Endothelial cell of umbilical vein (primary cell): ENCODE measurements at regions not wholly inside any gene's neighbourhood (a gene's known extent, or its start where the extent isn't known, plus 50 kb on each side); places are given as distances from the start of the nearest gene placed in this dataset.

Experiments
- BruUV-seq: library from RNA; stranded (reverse); fragments of 400-500 nt; replicated peaks from 2 replicates; lab custom pipeline; 2021; lab: Mats Ljungman, UMichigan
- CTCF ChIA-PET: fragments of 300-600, 350-600 bp; sonication (Branson Sonifier 250); formaldehyde crosslinking; loops from one replicate; lab custom pipeline; 2021; ENCODE audit warnings: antibody characterized with exemption, inconsistent platforms; lab: Charles Lee
- POLR2A ChIA-PET: fragments of 300-600, 350-600 bp; sonication (Branson Sonifier 250); formaldehyde crosslinking; loops from one replicate; lab custom pipeline; 2021; ENCODE audit warnings: antibody characterized with exemption, inconsistent platforms; lab: Charles Lee
- DNase-seq: peaks from one replicate; pipeline ENCODE4 v3.0.0-alpha.2; 2011; ENCODE audit warnings: low read depth, low spot score
- FAIRE-seq: peaks from 2 replicates; lab custom pipeline; 2011; peaks lifted over from hg19 to GRCh38; lab: Jason Lieb, UNC
- H2AFZ ChIP-seq: 2 replicates; pipeline ENCODE4 v1.6.0; 2012; ENCODE audit warnings: low read depth, low read length, control low read depth, inconsistent platforms
- H3K27ac ChIP-seq: 2 replicates; pipeline ENCODE4 v1.5.1; 2011; ENCODE audit warnings: low read depth, mild to moderate bottlenecking, control low read depth, low read length, moderate library complexity; ENCODE audit not compliant: insufficient read depth
- H3K27me3 ChIP-seq, 2 experiments: 2 replicates each; pipeline versions ENCODE4 v1.6.0 to v1.6.1; 2011; ENCODE audit warnings: low read length in 2 of 2, mixed read lengths in 1 of 2; ENCODE audit not compliant: control insufficient read depth in 2 of 2, insufficient read depth in 2 of 2
- H3K36me3 ChIP-seq, 2 experiments: 2 replicates in 1 of 2; 3 replicates in 1 of 2; pipeline ENCODE4 v1.5.1; 2011; ENCODE audit warnings: low read length in 2 of 2, mild to moderate bottlenecking in 1 of 2, moderate library complexity in 1 of 2; ENCODE audit not compliant: control insufficient read depth in 2 of 2, insufficient read depth in 2 of 2; ENCODE audit errors: extremely low read depth in 1 of 2
- H3K4me1 ChIP-seq: 3 replicates; pipeline ENCODE4 v1.5.1; 2011; ENCODE audit warnings: mild to moderate bottlenecking, low read length; ENCODE audit not compliant: control insufficient read depth, insufficient read depth; ENCODE audit errors: extremely low read depth
- H3K4me2 ChIP-seq: 2 replicates; pipeline ENCODE4 v1.6.1; 2011; ENCODE audit warnings: low read length, control low read depth, mixed read lengths; ENCODE audit not compliant: insufficient read depth
- H3K4me3 ChIP-seq, 3 experiments: fragments of 200-600 bp in 1 of 3; sonication (generic), shearing (Covaris generic) in 1 of 3; replicated peaks in 1 of 3; 2 replicates each; pipeline ENCODE4 v1.5.1; 2011 to 2016; ENCODE audit warnings: control low read depth in 3 of 3, low read length in 3 of 3, mild to moderate bottlenecking in 2 of 3, inconsistent platforms in 1 of 3, low read depth in 1 of 3, moderate library complexity in 1 of 3; ENCODE audit not compliant: insufficient read depth in 1 of 3
- H3K79me2 ChIP-seq: 2 replicates; pipeline ENCODE4 v1.6.0; 2012; ENCODE audit warnings: low read length, inconsistent platforms; ENCODE audit not compliant: control insufficient read depth, insufficient read depth
- H3K9ac ChIP-seq: replicated peaks from 2 replicates; pipeline ENCODE3; 2011; ENCODE audit warnings: low read length, control low read depth; ENCODE audit not compliant: insufficient read depth; ENCODE audit errors: extremely low read depth
- H3K9me1 ChIP-seq: replicated peaks from 3 replicates; pipeline ENCODE4 v1.6.0; 2011; ENCODE audit warnings: mild to moderate bottlenecking, low read length; ENCODE audit not compliant: control insufficient read depth, insufficient read depth; ENCODE audit errors: extremely low read depth
- H3K9me3 ChIP-seq: replicated peaks from 2 replicates; pipeline ENCODE4 v1.5.1; 2012; ENCODE audit warnings: low read length, inconsistent platforms; ENCODE audit not compliant: control insufficient read depth, insufficient read depth
- H4K20me1 ChIP-seq: replicated peaks from 2 replicates; pipeline ENCODE3; 2011; ENCODE audit warnings: mild to moderate bottlenecking, low read length; ENCODE audit not compliant: control insufficient read depth, insufficient read depth; ENCODE audit errors: extremely low read depth
- CTCF ChIP-seq, 2 donors: IDR thresholded peaks; 1 replicate in 1 of 2; 2 replicates in 1 of 2; pipeline ENCODE4 v1.5.1; 2011; ENCODE audit warnings: low read length in 2 of 2, mild to moderate bottlenecking in 2 of 2, moderate library complexity in 2 of 2, control low read depth in 1 of 2, inconsistent platforms in 1 of 2, low read depth in 1 of 2; ENCODE audit not compliant: insufficient read depth in 1 of 2; ENCODE audit errors: extremely low read depth in 1 of 2
- EZH2 ChIP-seq: IDR thresholded peaks from 2 replicates; pipeline ENCODE4 v1.6.1; 2012; ENCODE audit warnings: borderline replicate concordance, low read depth, mild to moderate bottlenecking, moderate library complexity, low read length, inconsistent platforms; ENCODE audit not compliant: severe bottlenecking
- FOS ChIP-seq: IDR thresholded peaks from 2 replicates; pipeline ENCODE4 v1.6.1; 2011; ENCODE audit warnings: mild to moderate bottlenecking, low read length, moderate library complexity, borderline replicate concordance; ENCODE audit not compliant: insufficient read depth
- GATA2 ChIP-seq: IDR thresholded peaks from 2 replicates; pipeline ENCODE4 v1.7.0; 2011; ENCODE audit warnings: low read depth, mild to moderate bottlenecking, moderate library complexity, mixed read lengths, low read length; ENCODE audit not compliant: insufficient read length, insufficient read depth
- JUN ChIP-seq: IDR thresholded peaks from 2 replicates; pipeline ENCODE4 v1.6.1; 2011; ENCODE audit warnings: borderline replicate concordance, low read depth; ENCODE audit not compliant: insufficient read length, insufficient read depth
- MAX ChIP-seq: IDR thresholded peaks from 2 replicates; pipeline ENCODE4 v1.6.1; 2011; ENCODE audit not compliant: insufficient read depth, insufficient read length
- MYC ChIP-seq: IDR thresholded peaks from one replicate; pipeline ENCODE4 v1.6.1; 2011; ENCODE audit warnings: mild to moderate bottlenecking, low read depth, low read length
- POLR2A ChIP-seq: IDR thresholded peaks from 2 replicates; pipeline ENCODE4 v1.6.1; 2012; ENCODE audit warnings: low read depth, mild to moderate bottlenecking, control low read depth, low read length
- POLR2AphosphoS5 ChIP-seq: IDR thresholded peaks from 2 replicates; pipeline ENCODE4 v1.6.1; 2012; ENCODE audit warnings: low read depth, mild to moderate bottlenecking, control low read depth, low read length, moderate library complexity; ENCODE audit not compliant: insufficient read depth
- dilution Hi-C: fragments of 300-500 bp; cut with MboI; formaldehyde crosslinking; loops from one replicate; pipeline ENCODE4 v1.15.0; 2019; ENCODE audit warnings: low sequenced_read_pairs; ENCODE audit not compliant: extremely low pct_ligation_motif_present
- intact Hi-C: fragments of 100-400 bp; cut with micrococcal nuclease; formaldehyde crosslinking; loops from one replicate; pipeline ENCODE4 v1.10.0; 2022

GRCh38 chr12:84661786-84662185, 250.8 kb downstream of the SLC6A15 start:
- no peaks in the 10 kb centered on the region for H3K27me3 ChIP-seq
- CTCF ChIA-PET: no interaction called here
- no peaks in the 10 kb centered on the region for H3K9me3 ChIP-seq
- intact Hi-C loops (no loop called here), dilution Hi-C loops (no loop called here)
- POLR2A ChIA-PET: no interaction called here
- no peaks in the 10 kb centered on the region for H3K79me2 ChIP-seq
- no peak overlapping the region for H3K27ac ChIP-seq
- no peak overlapping the region for H3K4me2 ChIP-seq
- BruUV-seq: no TSS peak
- no peaks in the 10 kb centered on the region for H3K36me3 ChIP-seq
- H2AFZ ChIP-seq: no peak overlapping the region
- no peak for DNase-seq
- no peak overlapping the region for H3K9ac ChIP-seq
- TF ChIP-seq JUN (no peak), POLR2A (no peak), GATA2 (no peak), CTCF (IDR thresholded peaks at IDR 0.05; ENCODE audit: extremely low read depth in 1 of 2, insufficient read depth in 1 of 2, low read depth in 1 of 2, low read length in 2 of 2) (no peak), MYC (no peak)
- H3K4me1 ChIP-seq: no peaks in the 10 kb centered on the region
- H3K9me1 ChIP-seq: no peaks in the 10 kb centered on the region
- H4K20me1 ChIP-seq: no peaks in the 10 kb centered on the region
- no peak for FAIRE-seq
- no peak overlapping the region for H3K4me3 ChIP-seq

GRCh38 chr12:84660139-84660538, 252.5 kb downstream of the SLC6A15 start:
- DNase-seq (no peak), FAIRE-seq (no peak)
- Histone ChIP-seq H3K9me1 (no peaks in the 10 kb centered on the region), H3K27ac (no peak overlapping the region), H2AFZ (no peak overlapping the region), H3K4me3 (no peak overlapping the region), H4K20me1 (no peaks in the 10 kb centered on the region), H3K79me2 (no peaks in the 10 kb centered on the region), H3K36me3 (no peaks in the 10 kb centered on the region), H3K4me1 (no peaks in the 10 kb centered on the region), H3K9me3 (no peaks in the 10 kb centered on the region), H3K27me3 (no peaks in the 10 kb centered on the region), H3K9ac (no peak overlapping the region), H3K4me2 (no peak overlapping the region)
- intact Hi-C loops (no loop called here), dilution Hi-C loops (no loop called here)
- BruUV-seq: no TSS peak
- ChIA-PET CTCF (no interaction called here), POLR2A (no interaction called here)
- no peak for TF ChIP-seq GATA2
- no peak for TF ChIP-seq JUN
- TF ChIP-seq EZH2: no peak
- TF ChIP-seq CTCF (IDR thresholded peaks at IDR 0.05; ENCODE audit: extremely low read depth in 1 of 2, insufficient read depth in 1 of 2, low read depth in 1 of 2, low read length in 2 of 2): no peak
- no peak for TF ChIP-seq POLR2AphosphoS5
- TF ChIP-seq MAX: no peak
- no peak for TF ChIP-seq MYC
- TF ChIP-seq FOS: no peak
- no peak for TF ChIP-seq POLR2A
